ENCODE measurements at regions not wholly inside any gene's neighbourhood (a gene's known extent, or its start where the extent isn't known, plus 50 kb on each side); places are given as distances from the start of the nearest gene placed in this dataset.

GRCh38 chr13:50080911-50081678 is 65.9 kb downstream of the KCNRG start:
- DNase-seq = peak; percentile 76
- ATAC-seq = peak; percentile 10
- intact Hi-C loops (cut with DNase I, micrococcal nuclease) = loop anchor here (1.0 to 5.0 kb wide), 10 partner anchors 84 to 1371 kb away; partner anchors contain the start of genes CAB39L (in 1 of the 2), INTS6 (in 1 of the 2), PHF11 (in 1 of the 2) and SETDB2 (in 1 of the 2)
- ChIA-PET CTCF (interaction anchor here (0.5 to 4.5 kb wide), 11 partner anchors 10 to 831 kb away, joined by 3 to 29 read pairs (median 4); partner anchors contain the start of gene TRIM13), POLR2A (interaction anchor here (0.7 to 3.1 kb wide), 8 partner anchors 13 to 687 kb away, joined by 3 to 20 read pairs (median 4); partner anchors contain the start of genes SPRYD7 and TRIM13)
- peak overlapping the region; percentile 98 for H3K27ac Mint-ChIP-seq
- peaks cover 37% of the 10 kb centered on the region for H3K4me1 Mint-ChIP-seq
- peaks cover 24% of the 10 kb centered on the region for H3K36me3 Mint-ChIP-seq (ENCODE audit: low read depth)
- H3K9me3 Mint-ChIP-seq (ENCODE audit: low read depth) = no peaks in the 10 kb centered on the region
- peaks cover 11% of the 10 kb centered on the region for H3K27me3 Mint-ChIP-seq
- H3K4me3 Mint-ChIP-seq = peak overlapping the region; percentile 94

DNA sequence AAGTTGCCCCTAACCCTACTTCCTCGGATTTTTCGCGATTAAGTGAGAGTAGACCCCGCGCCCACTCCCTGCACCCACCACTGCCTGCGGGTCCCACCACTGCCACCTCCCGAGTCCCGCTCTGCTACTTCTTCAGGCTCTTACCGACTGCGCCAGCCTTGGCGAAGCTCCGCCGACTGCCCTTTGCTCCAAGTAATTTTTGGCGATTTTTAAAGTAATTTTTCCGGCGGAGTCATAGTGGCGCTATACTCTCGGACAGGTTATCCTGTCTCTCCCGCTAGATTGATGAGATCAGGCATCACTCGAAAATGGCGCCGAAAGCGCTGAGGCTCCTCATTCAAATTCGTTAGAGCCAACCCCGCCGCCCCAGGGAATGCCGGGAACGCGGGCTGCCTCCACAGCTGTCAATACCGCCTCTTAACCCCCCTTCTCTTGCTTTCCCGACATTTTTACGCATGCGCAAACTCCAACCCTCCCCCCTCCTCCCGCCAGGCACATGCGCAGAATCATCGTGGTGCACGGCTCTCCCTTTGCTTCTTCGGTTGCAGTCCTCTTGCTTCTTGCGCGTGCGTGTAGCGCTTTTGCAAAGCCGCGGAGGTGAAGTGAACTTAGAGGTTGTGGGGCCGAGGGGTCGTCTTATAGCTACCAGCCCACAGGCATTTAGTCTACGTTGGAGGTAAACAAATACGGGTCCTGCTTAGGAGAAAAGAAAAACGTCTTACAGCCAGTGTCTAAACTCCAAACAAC is 66.6 kb downstream of the KCNRG start:
- ChIA-PET POLR2A (interaction anchor here (0.6 to 3.1 kb wide), 11 partner anchors 16 to 347 kb away, joined by 3 to 20 read pairs (median 5); partner anchors contain the start of gene TRIM13), CTCF (interaction anchor here (0.6 to 4.5 kb wide), 11 partner anchors 9 to 830 kb away, joined by 3 to 29 read pairs (median 4); partner anchors contain the start of gene TRIM13)
- Mint-ChIP-seq H3K9me3 (ENCODE audit: low read depth) (no peaks in the 10 kb centered on the region), H3K27me3 (peaks cover 8% of the 10 kb centered on the region), H3K4me1 (peaks cover 37% of the 10 kb centered on the region), H3K4me3 (peak overlapping the region; percentile 94), H3K36me3 (ENCODE audit: low read depth) (peaks cover 26% of the 10 kb centered on the region), H3K27ac (peak overlapping the region; percentile 98)
- intact Hi-C loops (cut with DNase I, micrococcal nuclease) = loop anchor here (1.0 to 5.0 kb wide), 18 partner anchors 25 to 1370 kb away; partner anchors contain the start of genes CAB39L (in 1 of the 2), INTS6 (in 1 of the 2), PHF11 (in 1 of the 2) and SETDB2 (in 1 of the 2)
- DNase-seq = peak; percentile 99
- ATAC-seq = peak; percentile 76

DNA sequence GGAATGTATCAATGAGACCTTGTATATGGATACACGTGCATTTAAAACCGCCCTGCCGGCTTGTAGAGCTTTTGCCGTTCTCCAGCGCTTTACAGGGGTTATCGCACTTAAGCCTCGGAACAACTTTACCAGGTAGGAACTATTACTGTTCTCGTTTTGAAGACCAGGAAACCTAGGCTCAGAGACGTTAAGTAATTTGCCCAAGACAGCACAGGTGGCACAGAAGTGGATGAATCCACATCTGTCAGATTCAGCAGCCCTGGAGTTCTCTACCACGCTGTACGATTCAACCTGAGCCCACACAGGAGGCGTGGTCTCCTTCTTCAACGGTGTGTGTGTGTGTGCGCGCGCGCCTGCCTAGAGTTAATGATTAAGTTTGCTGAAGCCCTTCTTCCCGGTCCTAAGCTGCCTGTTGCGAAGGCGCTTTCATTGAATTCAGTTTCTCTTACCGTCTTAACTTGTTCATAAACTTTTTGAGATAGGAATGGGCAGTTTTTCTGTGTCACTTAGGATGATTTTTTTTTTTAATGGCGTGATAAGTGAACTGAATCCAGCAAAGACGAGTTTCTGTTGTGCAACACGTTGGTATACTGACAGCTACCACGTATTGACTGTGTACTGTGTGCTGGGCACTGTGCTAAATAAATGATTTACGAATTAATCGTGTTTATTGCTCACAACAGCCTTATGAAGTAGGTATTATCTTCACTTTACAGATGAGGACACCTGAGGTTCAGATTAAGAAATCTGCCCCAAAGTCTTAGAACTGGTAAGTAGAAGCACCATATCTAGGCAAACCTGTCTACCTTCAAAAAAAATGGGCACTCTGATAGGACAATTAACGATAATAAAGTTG is 67.4 kb downstream of the KCNRG start:
- intact Hi-C loops (cut with DNase I, micrococcal nuclease) = loop anchor here (1.0 to 5.0 kb wide), 17 partner anchors 24 to 1370 kb away; partner anchors contain the start of genes CAB39L (in 1 of the 2), INTS6 (in 1 of the 2), PHF11 (in 1 of the 2) and SETDB2 (in 1 of the 2)
- H3K4me1 Mint-ChIP-seq = peaks cover 34% of the 10 kb centered on the region
- peaks cover 29% of the 10 kb centered on the region for H3K36me3 Mint-ChIP-seq (ENCODE audit: low read depth)
- peaks cover 4% of the 10 kb centered on the region for H3K27me3 Mint-ChIP-seq
- CTCF ChIA-PET = interaction anchor here (0.6 to 4.5 kb wide), 14 partner anchors 8 to 986 kb away, joined by 3 to 29 read pairs (median 3); partner anchors contain the start of gene TRIM13
- peak overlapping the region; percentile 98 for H3K27ac Mint-ChIP-seq
- DNase-seq = peak; percentile 88
- no peaks in the 10 kb centered on the region for H3K9me3 Mint-ChIP-seq (ENCODE audit: low read depth)
- POLR2A ChIA-PET = interaction anchor here (0.6 to 2.0 kb wide), 9 partner anchors 15 to 346 kb away, joined by 3 to 14 read pairs (median 3); partner anchors contain the start of gene TRIM13
- peak overlapping the region; percentile 94 for H3K4me3 Mint-ChIP-seq
- peak; percentile 79 for ATAC-seq

GRCh38 chr13:50085063-50085462 is 69.8 kb downstream of the KCNRG start:
- H3K36me3 Mint-ChIP-seq (ENCODE audit: low read depth) = peaks cover 26% of the 10 kb centered on the region
- ATAC-seq = no peak
- no peaks in the 10 kb centered on the region for H3K27me3 Mint-ChIP-seq
- H3K4me1 Mint-ChIP-seq = peaks cover 26% of the 10 kb centered on the region
- intact Hi-C loops (cut with DNase I, micrococcal nuclease) = loop anchor here in 1 of 2 experiments (1.0 kb wide), 1 partner anchor 716 kb away; no protein-coding TSS in a partner anchor
- no peaks in the 10 kb centered on the region for H3K9me3 Mint-ChIP-seq (ENCODE audit: low read depth)
- H3K4me3 Mint-ChIP-seq = no peak overlapping the region
- H3K27ac Mint-ChIP-seq = peak overlapping the region; percentile 37
- DNase-seq = no peak
- ChIA-PET POLR2A (interaction anchor here (0.7 kb wide), 3 partner anchors 41 to 344 kb away, joined by 3 read pairs; no protein-coding TSS in a partner anchor), CTCF (interaction anchor here (0.6 to 3.2 kb wide), 28 partner anchors 8 to 1997 kb away, joined by 3 to 21 read pairs (median 4); partner anchors contain the start of gene TRIM13)

GRCh38 chr13:50089633-50090032 is 74.4 kb downstream of the KCNRG start:
- intact Hi-C loops (cut with DNase I, micrococcal nuclease) = no loop called here
- H3K4me1 Mint-ChIP-seq = peaks cover 22% of the 10 kb centered on the region
- ChIA-PET CTCF (interaction anchor here (1.0 kb wide), 1 partner anchor 12 kb away, joined by 3 read pairs; no protein-coding TSS in a partner anchor), POLR2A (no interaction called here)
- no peak overlapping the region for H3K4me3 Mint-ChIP-seq
- H3K36me3 Mint-ChIP-seq (ENCODE audit: low read depth) = peaks cover 11% of the 10 kb centered on the region
- H3K27me3 Mint-ChIP-seq = no peaks in the 10 kb centered on the region
- DNase-seq = no peak
- no peaks in the 10 kb centered on the region for H3K9me3 Mint-ChIP-seq (ENCODE audit: low read depth)
- ATAC-seq = no peak
- no peak overlapping the region for H3K27ac Mint-ChIP-seq

GRCh38 chr13:50090211-50090610 is 75.0 kb downstream of the KCNRG start:
- H3K4me1 Mint-ChIP-seq = peaks cover 16% of the 10 kb centered on the region
- H3K4me3 Mint-ChIP-seq = no peak overlapping the region
- peaks cover 10% of the 10 kb centered on the region for H3K36me3 Mint-ChIP-seq (ENCODE audit: low read depth)
- ChIA-PET POLR2A (no interaction called here), CTCF (interaction anchor here (0.9 to 1.5 kb wide), 3 partner anchors 10 to 15 kb away, joined by 3 to 4 read pairs (median 3); no protein-coding TSS in a partner anchor)
- no peak overlapping the region for H3K27ac Mint-ChIP-seq
- no peaks in the 10 kb centered on the region for H3K9me3 Mint-ChIP-seq (ENCODE audit: low read depth)
- H3K27me3 Mint-ChIP-seq = no peaks in the 10 kb centered on the region
- ATAC-seq (no peak), DNase-seq (no peak)
- intact Hi-C loops (cut with DNase I, micrococcal nuclease) = no loop called here

DNA sequence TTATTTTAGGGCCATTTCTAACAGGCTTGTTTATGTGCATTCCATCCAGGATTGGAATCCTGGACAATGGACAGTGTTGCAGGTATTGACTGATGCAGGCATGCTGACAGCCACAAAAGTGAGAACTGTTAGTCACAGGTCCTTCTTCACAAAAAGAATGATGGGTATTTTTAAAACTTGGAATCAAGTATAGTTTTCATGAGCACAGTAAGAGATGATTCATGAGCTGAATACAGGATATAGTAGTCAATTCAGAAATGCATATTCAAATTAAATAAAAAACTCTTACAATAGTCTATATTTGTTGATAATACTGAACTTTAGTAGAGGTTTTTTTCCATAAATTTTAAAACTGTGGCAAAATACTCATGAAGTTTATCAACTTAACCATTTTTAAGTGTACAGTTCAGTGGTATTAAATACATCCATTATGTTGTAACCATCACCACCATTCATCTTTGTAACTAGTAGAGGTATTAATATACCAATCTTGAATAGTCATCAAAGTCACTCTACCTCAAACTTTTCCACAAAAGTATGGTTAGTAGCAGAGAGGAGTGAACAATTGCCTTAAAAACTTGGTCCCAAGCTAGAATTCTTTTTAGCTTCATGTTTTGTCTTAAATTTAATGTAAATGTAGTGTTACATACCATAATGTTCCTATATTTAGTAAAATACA is 79.5 kb downstream of the KCNRG start:
- ChIA-PET CTCF (interaction anchor here (1.0 to 3.1 kb wide), 4 partner anchors 9 to 32 kb away, joined by 4 to 21 read pairs (median 6); no protein-coding TSS in a partner anchor), POLR2A (interaction anchor here (1.1 kb wide), 1 partner anchor 29 kb away, joined by 5 read pairs; no protein-coding TSS in a partner anchor)
- H3K4me1 Mint-ChIP-seq = peaks cover 32% of the 10 kb centered on the region
- intact Hi-C loops (cut with DNase I, micrococcal nuclease) = no loop called here
- no peak overlapping the region for H3K27ac Mint-ChIP-seq
- ATAC-seq (peak; percentile 94), DNase-seq (peak; percentile 35)
- no peaks in the 10 kb centered on the region for H3K27me3 Mint-ChIP-seq
- H3K9me3 Mint-ChIP-seq (ENCODE audit: low read depth) = peaks cover 12% of the 10 kb centered on the region
- H3K4me3 Mint-ChIP-seq = no peak overlapping the region
- H3K36me3 Mint-ChIP-seq (ENCODE audit: low read depth) = peaks cover 19% of the 10 kb centered on the region

DNA sequence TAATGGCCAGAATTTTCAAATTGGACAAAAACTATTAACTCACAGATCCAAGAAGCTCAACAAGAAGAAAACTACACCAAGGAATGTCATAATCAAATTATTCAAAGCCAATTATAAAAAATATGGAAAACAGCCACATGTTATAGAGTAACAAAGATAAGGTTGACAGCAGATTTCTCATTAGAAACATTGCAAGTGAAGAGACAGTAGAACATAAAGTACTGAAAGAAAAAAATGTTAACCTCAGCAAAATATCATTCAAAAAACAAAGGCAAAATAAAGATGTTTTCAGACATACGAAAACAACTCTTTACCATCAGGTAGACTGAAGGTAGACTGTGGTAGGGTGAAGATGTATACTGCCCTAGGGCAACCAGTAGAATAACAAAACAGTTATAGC is 83.4 kb downstream of the KCNRG start:
- POLR2A ChIA-PET = interaction anchor here (0.6 kb wide), 1 partner anchor 553 kb away, joined by 4 read pairs; no protein-coding TSS in a partner anchor
- no peak overlapping the region for H3K4me3 Mint-ChIP-seq
- H3K27ac Mint-ChIP-seq = peak overlapping the region; percentile 68
- H3K27me3 Mint-ChIP-seq = no peaks in the 10 kb centered on the region
- CTCF ChIA-PET = interaction anchor here (1.6 to 2.2 kb wide), 3 partner anchors 14 to 813 kb away, joined by 5 to 10 read pairs (median 6); no protein-coding TSS in a partner anchor
- DNase-seq (no peak), ATAC-seq (no peak)
- H3K9me3 Mint-ChIP-seq (ENCODE audit: low read depth) = peaks cover 12% of the 10 kb centered on the region
- peaks cover 26% of the 10 kb centered on the region for H3K36me3 Mint-ChIP-seq (ENCODE audit: low read depth)
- intact Hi-C loops (cut with DNase I, micrococcal nuclease) = no loop called here
- H3K4me1 Mint-ChIP-seq = peaks cover 50% of the 10 kb centered on the region

DNA sequence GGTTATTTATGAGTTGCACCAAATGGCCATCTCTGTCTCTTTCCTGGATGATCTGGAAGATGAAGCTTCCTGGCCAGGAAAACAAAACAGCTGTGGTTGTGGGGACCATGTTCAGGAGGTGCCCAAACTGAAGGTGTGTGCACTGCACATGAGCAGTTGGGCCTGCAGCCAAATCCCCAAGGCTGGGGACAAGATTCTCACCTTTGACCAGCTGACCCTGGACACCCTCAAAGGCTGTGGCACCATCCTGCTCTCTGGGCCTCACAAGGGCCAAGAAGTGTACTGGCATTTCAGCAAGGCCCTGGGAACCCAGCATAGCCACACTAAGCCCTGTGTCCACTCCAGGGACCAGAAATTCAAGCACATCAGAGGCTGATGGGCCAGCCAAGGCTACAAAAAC is 84.2 kb downstream of the KCNRG start:
- DNase-seq (no peak), ATAC-seq (no peak)
- CTCF ChIA-PET = interaction anchor here (1.1 to 2.2 kb wide), 3 partner anchors 16 to 812 kb away, joined by 4 to 6 read pairs (median 5); no protein-coding TSS in a partner anchor
- Mint-ChIP-seq H3K27me3 (no peaks in the 10 kb centered on the region), H3K9me3 (ENCODE audit: low read depth) (peaks cover 12% of the 10 kb centered on the region), H3K4me1 (peaks cover 53% of the 10 kb centered on the region), H3K27ac (no peak overlapping the region), H3K4me3 (no peak overlapping the region), H3K36me3 (ENCODE audit: low read depth) (peaks cover 26% of the 10 kb centered on the region)
- POLR2A ChIA-PET = no interaction called here
- intact Hi-C loops (cut with DNase I, micrococcal nuclease) = no loop called here

All from activated CD4-positive, alpha-beta T cell treated with anti-CD3 and anti-CD28 coated beads for 36 hours (primary cell).